ENCODE measurements at regions not wholly inside any gene's neighbourhood (a gene's known extent, or its start where the extent isn't known, plus 50 kb on each side); places are given as distances from the start of the nearest gene placed in this dataset.
"Not testable (repeated sequence)": the region's sequence is repeated elsewhere in the genome, so short reads cannot be mapped to it uniquely, and the experiment has no call there.

GRCh38 chr5:90054612-90055011, 354.9 kb downstream of the CETN3 start:
- ChIA-PET CTCF (no interaction called here), POLR2A (no interaction called here)
- Mint-ChIP-seq H3K9me3 (peaks cover 4% of the 10 kb centered on the region), H3K36me3 (no peaks in the 10 kb centered on the region), H3K4me3 (no peak overlapping the region), H3K27ac (no peak overlapping the region), H3K4me1 (ENCODE audit: low read depth) (no peaks in the 10 kb centered on the region), H3K27me3 (no peaks in the 10 kb centered on the region)
- no peak for DNase-seq
- intact Hi-C loops (cut with micrococcal nuclease) = no loop called here

- Mint-ChIP-seq H3K27ac (no peak overlapping the region), H3K9me3 (peaks cover 2% of the 10 kb centered on the region), H3K4me3 (no peak overlapping the region), H3K36me3 (no peaks in the 10 kb centered on the region), H3K27me3 (no peaks in the 10 kb centered on the region), H3K4me1 (ENCODE audit: low read depth) (no peaks in the 10 kb centered on the region)
- ChIA-PET POLR2A (no interaction called here), CTCF (no interaction called here)
- DNase-seq = no peak
- intact Hi-C loops (cut with micrococcal nuclease) = no loop called here
These were observed 357.8 kb downstream of the CETN3 start for GRCh38 chr5:90051756-90052155.

GRCh38 chr5:90050103-90050502, 359.5 kb downstream of the CETN3 start:
- ChIA-PET CTCF (no interaction called here), POLR2A (no interaction called here)
- Mint-ChIP-seq H3K4me3 (no peak overlapping the region), H3K36me3 (no peaks in the 10 kb centered on the region), H3K27ac (no peak overlapping the region), H3K4me1 (ENCODE audit: low read depth) (no peaks in the 10 kb centered on the region), H3K9me3 (peaks cover 5% of the 10 kb centered on the region), H3K27me3 (no peaks in the 10 kb centered on the region)
- DNase-seq = no peak
- intact Hi-C loops (cut with micrococcal nuclease) = no loop called here

GRCh38 chr5:90047113-90047512, 362.4 kb downstream of the CETN3 start:
- ChIA-PET CTCF (no interaction called here), POLR2A (no interaction called here)
- H3K4me3 Mint-ChIP-seq = no peak overlapping the region
- DNase-seq = no peak
- intact Hi-C loops (cut with micrococcal nuclease) = no loop called here
- H3K27me3 Mint-ChIP-seq = no peaks in the 10 kb centered on the region
- no peaks in the 10 kb centered on the region for H3K36me3 Mint-ChIP-seq
- no peaks in the 10 kb centered on the region for H3K4me1 Mint-ChIP-seq (ENCODE audit: low read depth)
- peaks cover 7% of the 10 kb centered on the region for H3K9me3 Mint-ChIP-seq
- no peak overlapping the region for H3K27ac Mint-ChIP-seq

- intact Hi-C loops (cut with micrococcal nuclease) = not testable (repeated sequence)
These were observed 369.5 kb downstream of the CETN3 start for GRCh38 chr5:90040082-90040481.

GRCh38 chr5:90037646-90038045, 371.9 kb downstream of the CETN3 start:
- Mint-ChIP-seq H3K4me1 (ENCODE audit: low read depth) (no peaks in the 10 kb centered on the region), H3K4me3 (no peak overlapping the region), H3K27me3 (no peaks in the 10 kb centered on the region), H3K36me3 (no peaks in the 10 kb centered on the region), H3K27ac (no peak overlapping the region), H3K9me3 (peaks cover 24% of the 10 kb centered on the region)
- ChIA-PET POLR2A (no interaction called here), CTCF (no interaction called here)
- DNase-seq = no peak
- intact Hi-C loops (cut with micrococcal nuclease) = no loop called here

More at GRCh38 chr5:90040082-90040481, 369.5 kb downstream of the CETN3 start:
- H3K9me3 Mint-ChIP-seq = peaks cover 15% of the 10 kb centered on the region
- POLR2A ChIA-PET; H3K27ac Mint-ChIP-seq; DNase-seq; H3K27me3 Mint-ChIP-seq; H3K36me3 Mint-ChIP-seq; H3K4me1 Mint-ChIP-seq (ENCODE audit: low read depth); CTCF ChIA-PET; H3K4me3 Mint-ChIP-seq: not testable (repeated sequence)

GRCh38 chr5:90022711-90023053, 386.9 kb downstream of the CETN3 start:
- no peak overlapping the region for H3K4me3 Mint-ChIP-seq
- H3K36me3 Mint-ChIP-seq = no peaks in the 10 kb centered on the region

GRCh38 chr5:90022002-90022710, 387.4 kb downstream of the CETN3 start:
- H3K9me3 Mint-ChIP-seq = no peaks in the 10 kb centered on the region
- ChIA-PET CTCF (no interaction called here), POLR2A (no interaction called here)
- H3K4me1 Mint-ChIP-seq (ENCODE audit: low read depth) = no peaks in the 10 kb centered on the region
- H3K4me3 Mint-ChIP-seq = no peak overlapping the region
- DNase-seq = no peak
- intact Hi-C loops (cut with micrococcal nuclease) = no loop called here
- no peaks in the 10 kb centered on the region for H3K27me3 Mint-ChIP-seq
- no peaks in the 10 kb centered on the region for H3K36me3 Mint-ChIP-seq
- H3K27ac Mint-ChIP-seq = no peak overlapping the region

More at GRCh38 chr5:90022711-90023053, 386.9 kb downstream of the CETN3 start:
- Mint-ChIP-seq H3K4me1 (ENCODE audit: low read depth) (no peaks in the 10 kb centered on the region), H3K9me3 (no peaks in the 10 kb centered on the region), H3K27me3 (no peaks in the 10 kb centered on the region), H3K27ac (no peak overlapping the region)
- ChIA-PET CTCF (no interaction called here), POLR2A (no interaction called here)
- DNase-seq = no peak
- intact Hi-C loops (cut with micrococcal nuclease) = no loop called here

- CTCF ChIA-PET = no interaction called here
- DNase-seq = no peak
- Mint-ChIP-seq H3K4me1 (ENCODE audit: low read depth) (no peaks in the 10 kb centered on the region), H3K4me3 (no peak overlapping the region), H3K9me3 (no peaks in the 10 kb centered on the region), H3K27me3 (no peaks in the 10 kb centered on the region), H3K27ac (no peak overlapping the region), H3K36me3 (no peaks in the 10 kb centered on the region)
- intact Hi-C loops (cut with micrococcal nuclease) = no loop called here
- POLR2A ChIA-PET = no interaction called here
These were observed 388.7 kb downstream of the CETN3 start for GRCh38 chr5:90020575-90021538.

GRCh38 chr5:90017239-90017638, 392.3 kb downstream of the CETN3 start:
- intact Hi-C loops (cut with micrococcal nuclease) = no loop called here
- Mint-ChIP-seq H3K36me3 (no peaks in the 10 kb centered on the region), H3K4me1 (ENCODE audit: low read depth) (no peaks in the 10 kb centered on the region), H3K4me3 (no peak overlapping the region), H3K27ac (no peak overlapping the region), H3K9me3 (no peaks in the 10 kb centered on the region), H3K27me3 (no peaks in the 10 kb centered on the region)
- ChIA-PET POLR2A (no interaction called here), CTCF (no interaction called here)
- DNase-seq = no peak

- DNase-seq = no peak
- ChIA-PET CTCF (no interaction called here), POLR2A (no interaction called here)
- no peak overlapping the region for H3K27ac Mint-ChIP-seq
- H3K4me1 Mint-ChIP-seq (ENCODE audit: low read depth) = no peaks in the 10 kb centered on the region
- H3K4me3 Mint-ChIP-seq = no peak overlapping the region
- H3K36me3 Mint-ChIP-seq = no peaks in the 10 kb centered on the region
- no peaks in the 10 kb centered on the region for H3K27me3 Mint-ChIP-seq
- H3K9me3 Mint-ChIP-seq = no peaks in the 10 kb centered on the region
- intact Hi-C loops (cut with micrococcal nuclease) = no loop called here
These were observed 394.0 kb downstream of the CETN3 start for GRCh38 chr5:90015584-90016018.

- Mint-ChIP-seq H3K9me3 (no peaks in the 10 kb centered on the region), H3K36me3 (no peaks in the 10 kb centered on the region), H3K27me3 (no peaks in the 10 kb centered on the region), H3K27ac (no peak overlapping the region), H3K4me1 (ENCODE audit: low read depth) (no peaks in the 10 kb centered on the region), H3K4me3 (no peak overlapping the region)
- ChIA-PET POLR2A (no interaction called here), CTCF (no interaction called here)
- intact Hi-C loops (cut with micrococcal nuclease) = no loop called here
- DNase-seq = no peak
These were observed 395.1 kb downstream of the CETN3 start for GRCh38 chr5:90014420-90014819.

GRCh38 chr5:90000351-90000750, 409.2 kb downstream of the CETN3 start:
- ChIA-PET CTCF (no interaction called here), POLR2A (no interaction called here)
- no peaks in the 10 kb centered on the region for H3K27me3 Mint-ChIP-seq
- no peak for DNase-seq
- no peaks in the 10 kb centered on the region for H3K4me1 Mint-ChIP-seq (ENCODE audit: low read depth)
- H3K27ac Mint-ChIP-seq = no peak overlapping the region
- H3K4me3 Mint-ChIP-seq = no peak overlapping the region
- no peaks in the 10 kb centered on the region for H3K36me3 Mint-ChIP-seq
- intact Hi-C loops (cut with micrococcal nuclease) = no loop called here
- peaks cover 3% of the 10 kb centered on the region for H3K9me3 Mint-ChIP-seq
